CD4-positive, alpha-beta T cell treated with Interleukin-15 for 4 hours (primary cell): ENCODE measurements at regions not wholly inside any gene's neighbourhood (a gene's known extent, or its start where the extent isn't known, plus 50 kb on each side); places are given as distances from the start of the nearest gene placed in this dataset.

Experiments
- DNase-seq: peaks from one replicate; pipeline ENCODE4 v3.0.0-alpha.2; 2020; ENCODE audit warnings: low spot score

- DNase-seq = no peak
Observed at GRCh38 chr16:86983621-86984020, 333.6 kb downstream of the C16orf95 start.

- no peak for DNase-seq
Observed at GRCh38 chr16:86984343-86984742, 332.8 kb downstream of the C16orf95 start.

- DNase-seq = no peak
Observed at GRCh38 chr16:86984991-86985647, 332.1 kb downstream of the C16orf95 start.

GRCh38 chr16:86985648-86986015 is 331.6 kb downstream of the C16orf95 start:
- no peak for DNase-seq

DNA sequence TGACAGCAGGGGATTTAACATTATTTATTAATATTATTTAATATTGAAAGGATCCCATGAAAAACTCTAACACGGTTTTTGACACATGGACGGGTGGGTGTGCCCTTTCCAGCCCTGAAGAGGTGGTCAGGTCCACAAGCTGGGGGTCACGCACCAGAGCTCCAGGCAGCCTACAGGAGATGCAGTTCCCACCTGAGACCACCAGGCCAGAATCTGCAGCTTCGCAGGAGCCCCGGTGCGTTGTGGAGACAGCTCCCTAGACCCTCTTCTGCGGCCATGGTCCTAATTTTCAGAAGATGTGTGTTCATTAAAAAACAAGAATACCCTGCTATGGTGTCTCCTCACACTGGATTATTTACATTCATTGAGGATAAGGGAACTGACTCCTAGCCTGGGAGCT is 331.1 kb downstream of the C16orf95 start:
- DNase-seq = no peak

DNA sequence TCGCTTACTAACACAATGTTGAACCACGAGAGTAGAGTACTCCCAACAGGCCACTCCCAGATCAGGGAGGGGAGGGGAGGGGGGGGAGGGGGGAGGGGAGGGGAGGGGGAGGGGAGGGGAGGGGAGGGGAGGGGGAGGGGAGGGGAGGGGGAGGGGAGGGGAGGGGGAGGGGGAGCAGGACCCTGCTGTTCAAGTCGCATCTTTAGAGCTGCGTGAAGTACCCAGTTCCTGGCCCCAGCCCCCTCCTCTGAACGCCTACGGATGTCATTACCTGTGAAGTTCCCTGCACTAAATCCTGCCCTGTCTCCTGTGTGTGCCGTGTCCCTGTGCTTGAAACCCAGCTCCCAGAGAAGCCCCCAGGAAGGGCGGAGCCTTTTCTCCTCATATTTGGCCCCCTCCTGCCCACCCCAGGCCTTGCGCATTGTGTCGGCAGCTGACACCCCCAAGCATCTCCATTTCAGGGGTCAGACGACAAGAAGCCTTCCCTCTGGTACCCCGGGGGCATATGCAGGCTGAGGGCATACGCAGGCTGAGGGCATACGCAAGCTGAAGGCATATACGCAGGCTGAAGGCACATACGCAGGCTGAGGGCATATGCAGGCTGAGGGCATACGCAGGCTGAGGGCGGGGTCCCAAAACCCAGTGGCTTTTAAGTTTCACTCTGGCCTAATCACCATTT is 330.2 kb downstream of the C16orf95 start:
- no peak for DNase-seq

DNA sequence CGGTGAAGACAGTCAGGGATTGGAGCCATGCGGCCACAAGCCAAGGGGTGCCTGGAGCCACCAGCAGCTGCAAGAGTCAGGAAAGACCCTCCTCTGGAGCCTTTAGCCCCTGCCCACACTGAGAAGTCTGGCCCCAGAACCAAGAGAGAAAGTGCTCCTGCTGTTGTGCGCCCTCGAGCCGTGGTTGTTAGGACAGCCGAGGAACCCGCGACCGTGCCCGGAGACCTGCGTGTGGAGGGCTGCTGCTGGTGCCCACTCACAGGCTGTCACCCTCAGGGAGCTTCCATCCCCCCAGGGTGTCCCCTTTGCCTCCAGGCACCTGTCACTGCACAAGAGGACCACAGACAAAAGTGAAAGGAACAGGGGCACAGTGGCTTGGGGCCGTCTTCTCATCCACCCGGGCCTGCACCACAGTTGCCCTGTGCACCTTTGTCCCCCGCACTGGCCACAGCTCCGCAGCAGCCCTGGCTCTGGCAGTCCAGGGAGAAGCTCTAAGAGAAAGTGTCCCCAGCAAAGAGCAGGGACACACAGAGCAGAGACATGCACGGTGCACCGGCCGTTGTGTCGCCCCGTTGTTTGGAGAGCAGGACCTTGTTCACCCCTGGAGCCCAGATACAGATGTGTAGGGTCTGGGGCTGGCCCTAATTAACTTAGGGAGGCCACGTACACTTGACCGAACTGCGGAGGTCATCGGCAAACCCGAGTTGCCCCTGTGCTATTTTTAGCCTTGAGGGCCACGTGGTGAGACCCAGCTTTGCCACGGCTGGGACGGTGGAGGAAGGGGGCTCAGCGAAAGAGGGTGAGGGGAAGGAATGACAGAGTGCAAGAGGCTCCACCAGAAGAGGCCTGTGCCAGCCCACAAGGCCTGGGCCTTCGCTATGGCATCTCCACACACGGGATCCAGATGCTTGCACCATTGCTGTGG is 329.2 kb downstream of the C16orf95 start:
- DNase-seq = no peak

GRCh38 chr16:86988920-86989696 is 328.1 kb downstream of the C16orf95 start:
- DNase-seq = no peak

GRCh38 chr16:86990451-86990850 is 326.7 kb downstream of the C16orf95 start:
- no peak for DNase-seq

DNA sequence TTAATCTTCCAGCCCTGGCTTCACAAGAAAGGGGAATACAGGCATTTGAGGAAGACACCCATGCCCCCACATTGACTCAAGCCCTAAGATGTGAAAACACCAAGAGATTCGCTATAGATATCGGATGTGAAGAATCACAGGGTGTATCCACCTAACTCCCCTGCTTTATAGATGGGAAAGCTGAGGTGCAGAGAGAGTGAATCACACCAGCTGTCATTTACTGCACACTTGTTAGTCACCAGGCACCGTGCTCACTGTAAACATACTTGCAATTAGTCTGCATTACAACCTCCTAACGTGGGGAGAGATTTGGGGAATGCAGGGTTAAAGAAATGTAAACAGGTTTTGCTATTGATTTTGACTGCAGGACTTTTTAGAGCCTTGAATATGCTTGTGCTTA is 325.5 kb downstream of the C16orf95 start:
- no peak for DNase-seq

DNA sequence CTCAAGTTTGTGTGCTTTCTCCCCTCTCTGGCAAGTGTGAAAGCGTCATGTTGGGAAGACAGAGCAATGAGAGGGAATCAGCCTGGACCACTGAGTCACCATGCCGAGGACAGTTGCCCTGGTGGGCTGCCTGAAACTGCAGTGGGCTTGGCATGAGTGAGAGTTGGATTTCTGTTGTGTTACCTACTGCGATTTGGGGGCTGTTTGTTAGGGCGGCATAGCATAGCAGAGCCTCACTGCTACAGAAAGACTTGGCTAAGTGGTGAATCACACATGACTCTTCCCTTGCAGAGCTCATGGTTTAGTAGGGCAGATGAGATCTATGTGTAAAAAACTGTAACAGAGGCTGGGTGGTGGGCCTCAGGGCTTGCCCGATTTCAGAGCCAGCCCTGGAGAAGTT is 324.6 kb downstream of the C16orf95 start:
- DNase-seq = no peak

DNA sequence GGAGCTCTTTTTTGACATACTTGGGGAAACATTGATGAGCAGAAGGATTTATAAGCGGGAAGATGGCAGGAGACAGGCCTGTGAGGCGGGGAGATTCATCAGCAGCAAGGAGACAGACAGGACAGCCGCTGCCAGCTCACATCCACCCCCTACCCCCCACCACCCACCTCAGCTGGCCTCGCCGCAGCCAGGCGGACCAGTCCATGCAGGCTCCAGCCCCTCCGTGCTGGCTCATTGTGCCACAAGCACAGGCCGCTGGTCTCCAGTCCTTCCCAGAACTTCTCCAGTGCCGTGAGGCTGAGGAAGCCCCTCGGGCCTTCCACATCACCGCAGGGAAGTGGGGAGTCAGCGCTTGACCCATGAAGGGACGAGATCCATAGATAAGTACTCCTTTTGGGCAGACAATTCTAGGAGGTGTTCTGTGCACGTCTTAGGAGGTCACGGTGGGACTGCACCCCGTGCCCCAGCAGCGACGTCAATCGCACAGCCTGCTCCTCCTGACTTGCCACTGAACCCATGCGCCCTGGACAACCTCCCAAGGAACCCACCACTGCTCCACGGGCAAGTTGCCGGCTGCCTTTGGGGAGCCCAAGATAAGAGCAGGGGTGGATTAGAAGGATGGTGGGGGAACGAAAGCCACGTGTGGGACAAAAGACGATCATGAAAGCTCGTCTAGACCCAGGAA is 323.6 kb downstream of the C16orf95 start:
- DNase-seq = no peak

- no peak for DNase-seq
Observed at GRCh38 chr16:86994215-86994614, 323.0 kb downstream of the C16orf95 start.

DNA sequence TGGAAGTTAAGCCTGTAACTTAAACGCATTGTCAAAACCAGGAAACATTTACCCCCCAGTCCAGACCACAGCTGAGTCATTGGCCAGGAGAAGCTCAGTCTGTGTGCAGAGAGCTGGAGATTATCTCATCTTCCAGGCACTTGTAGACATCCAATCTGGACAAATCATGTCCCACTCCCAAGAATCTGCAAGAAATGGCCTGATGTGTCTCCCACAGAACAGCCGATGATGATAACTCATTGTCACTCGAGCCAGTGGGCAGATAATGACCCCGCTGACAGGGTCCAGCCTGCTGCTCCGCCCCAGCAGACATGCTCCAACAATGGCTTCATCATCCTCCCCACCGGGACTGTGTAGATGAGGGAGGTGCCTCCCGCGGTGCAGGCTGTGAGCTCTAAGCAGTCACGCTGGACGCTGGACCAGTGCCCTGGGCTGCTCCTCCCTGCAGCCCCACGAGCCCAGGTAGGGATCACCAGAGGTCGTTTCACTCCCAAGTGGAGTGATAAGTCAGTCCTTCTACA is 322.5 kb downstream of the C16orf95 start:
- DNase-seq = no peak

- DNase-seq = no peak
Observed at GRCh38 chr16:86995456-86995855, 321.7 kb downstream of the C16orf95 start.

DNA sequence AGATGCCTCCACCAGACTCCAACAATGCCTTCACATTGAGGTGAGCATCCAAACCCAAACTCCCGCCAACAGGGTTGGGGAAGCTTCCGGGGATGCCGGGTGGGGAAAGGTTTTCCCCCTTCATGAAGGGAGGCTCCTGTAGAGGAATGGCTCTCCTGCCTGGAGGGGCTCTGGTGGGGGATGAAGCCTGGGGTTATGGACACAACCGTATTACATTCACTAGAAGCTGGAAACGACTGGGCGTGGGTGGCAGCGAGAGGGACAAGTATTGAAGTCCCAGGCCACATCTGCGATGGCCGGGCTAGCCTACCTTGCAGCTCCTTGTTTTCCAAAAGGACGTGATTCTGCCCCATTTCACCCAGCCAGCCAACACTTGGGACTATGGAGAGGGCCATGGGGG is 321.1 kb downstream of the C16orf95 start:
- DNase-seq = no peak

GRCh38 chr16:86997058-86997457 is 320.1 kb downstream of the C16orf95 start:
- DNase-seq = no peak

DNA sequence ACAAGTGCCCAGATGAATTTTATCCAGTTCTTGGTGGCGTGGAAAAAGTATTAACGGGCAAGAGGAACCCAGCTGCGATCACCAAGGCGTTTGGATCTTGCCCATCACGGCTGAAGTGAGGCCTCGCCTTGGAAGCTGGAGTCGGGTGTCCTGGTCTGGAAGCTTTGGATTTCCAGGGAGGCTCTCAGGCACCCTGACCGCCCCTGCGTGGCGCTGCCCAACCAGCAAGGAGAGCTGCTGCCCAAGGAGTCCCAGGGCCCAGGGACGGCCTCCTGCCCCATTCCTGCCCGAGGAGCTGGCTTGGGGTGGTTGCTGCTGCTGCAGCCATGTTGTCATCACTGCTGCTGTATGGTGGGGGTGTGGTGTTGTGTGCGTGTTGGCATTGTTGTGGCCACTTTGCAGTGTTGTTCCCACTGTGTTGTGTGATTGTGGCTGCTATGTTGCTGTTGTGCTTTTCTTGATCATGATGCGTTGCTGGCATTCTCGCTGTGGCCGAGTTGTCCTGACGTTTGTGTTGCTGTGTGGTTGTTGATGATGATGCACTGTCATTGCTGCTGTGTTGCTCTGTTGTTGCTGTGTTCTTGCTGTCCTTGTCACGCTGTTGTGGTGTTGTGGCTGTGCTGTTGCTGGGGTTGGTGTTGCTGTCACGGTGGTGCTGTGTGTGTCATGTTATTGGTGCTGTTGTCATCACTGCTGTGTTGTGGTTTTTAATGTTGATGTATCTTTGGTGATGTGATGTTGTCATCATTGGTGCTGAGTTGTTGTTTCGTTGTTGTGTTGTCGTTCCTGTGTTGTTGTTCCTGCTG is 318.8 kb downstream of the C16orf95 start:
- DNase-seq = no peak

DNA sequence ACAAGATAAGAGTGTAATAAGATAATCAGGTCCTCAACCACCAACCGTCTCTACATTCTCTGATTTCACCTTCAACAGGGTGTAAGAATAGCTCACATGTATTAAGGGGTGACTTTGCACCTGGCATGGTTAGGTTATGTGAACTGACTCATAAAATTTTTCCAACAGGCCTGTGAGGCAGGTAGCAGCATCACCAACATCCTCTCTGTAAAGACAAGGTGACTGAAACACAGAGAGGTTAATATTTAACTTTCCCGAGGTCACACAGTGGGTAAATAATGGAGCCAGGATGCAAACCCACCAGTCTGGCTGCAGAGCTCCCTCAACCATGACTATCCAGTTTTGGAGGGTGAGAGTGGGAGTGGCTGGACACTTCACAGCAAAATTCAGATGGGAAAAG is 317.2 kb downstream of the C16orf95 start:
- DNase-seq = no peak

- DNase-seq = no peak
Observed at GRCh38 chr16:87002717-87003413, 314.3 kb downstream of the C16orf95 start.
